Activated CD4-positive, alpha-beta T cell treated with anti-CD3 and anti-CD28 coated beads, Interleukin-10, Interleukin-2, amounts not matched to agents 100 ng/mL and 50 ng/mL, durations not matched to agents 16 hours and 8 hours (primary cell): ENCODE measurements at regions not wholly inside any gene's neighbourhood (a gene's known extent, or its start where the extent isn't known, plus 50 kb on each side); places are given as distances from the start of the nearest gene placed in this dataset.

Experiments
- DNase-seq: peaks from one replicate; pipeline ENCODE4 v3.0.0-alpha.2; 2020

- no peak for DNase-seq
These were observed 599.8 kb downstream of the AJAP1 start for GRCh38 chr1:5254131-5254725.

- no peak for DNase-seq
These were observed 598.6 kb downstream of the AJAP1 start for GRCh38 chr1:5253036-5253435.

- no peak for DNase-seq
These were observed 595.9 kb downstream of the AJAP1 start for GRCh38 chr1:5250336-5250735.

GRCh38 chr1:5245348-5245747, 590.9 kb downstream of the AJAP1 start:
- no peak for DNase-seq

GRCh38 chr1:5244631-5245285, 590.3 kb downstream of the AJAP1 start:
- DNase-seq = no peak

GRCh38 chr1:5242850-5243249, 588.4 kb downstream of the AJAP1 start:
- no peak for DNase-seq

GRCh38 chr1:5239911-5240310, 585.5 kb downstream of the AJAP1 start:
- DNase-seq = no peak

GRCh38 chr1:5238351-5239130, 584.1 kb downstream of the AJAP1 start:
- no peak for DNase-seq

GRCh38 chr1:5235355-5235899, 581.0 kb downstream of the AJAP1 start:
- DNase-seq = no peak

- no peak for DNase-seq
These were observed 578.1 kb downstream of the AJAP1 start for GRCh38 chr1:5232537-5232936.

- DNase-seq = no peak
These were observed 577.3 kb downstream of the AJAP1 start for GRCh38 chr1:5231541-5232315.

- no peak for DNase-seq
These were observed 572.7 kb downstream of the AJAP1 start for GRCh38 chr1:5227114-5227513.

GRCh38 chr1:5225707-5226704, 571.6 kb downstream of the AJAP1 start:
- no peak for DNase-seq

- no peak for DNase-seq
These were observed 568.8 kb downstream of the AJAP1 start for GRCh38 chr1:5223206-5223605.

- DNase-seq = no peak
These were observed 568.2 kb downstream of the AJAP1 start for GRCh38 chr1:5222626-5223025.

- DNase-seq = no peak
These were observed 567.0 kb downstream of the AJAP1 start for GRCh38 chr1:5221451-5221850.

GRCh38 chr1:5220821-5221220, 566.4 kb downstream of the AJAP1 start:
- DNase-seq = no peak

- DNase-seq = no peak
These were observed 566.0 kb downstream of the AJAP1 start for GRCh38 chr1:5220421-5220820.

- DNase-seq = no peak
These were observed 545.6 kb downstream of the AJAP1 start for GRCh38 chr1:5200006-5200405.

- DNase-seq = no peak
These were observed 543.9 kb downstream of the AJAP1 start for GRCh38 chr1:5198328-5198727.

- no peak for DNase-seq
These were observed 537.1 kb downstream of the AJAP1 start for GRCh38 chr1:5191470-5191869.

GRCh38 chr1:5189384-5189783, 535.0 kb downstream of the AJAP1 start:
- no peak for DNase-seq
